ENCODE measurements at regions not wholly inside any gene's neighbourhood (a gene's known extent, or its start where the extent isn't known, plus 50 kb on each side); places are given as distances from the start of the nearest gene placed in this dataset.

GRCh38 chr14:34331728-34332623, 130.1 kb downstream of the SPTSSA start:
- FAIRE-seq, result peak; percentile 74
- H3K9me1 ChIP-seq (ENCODE audit: control insufficient read depth, insufficient read depth, low read length), result no peaks in the 10 kb centered on the region
- peak; percentile 97 for ATAC-seq
- no peaks in the 10 kb centered on the region for H3K27me3 ChIP-seq (ENCODE audit: control insufficient read depth in 2 of 2, insufficient read depth in 2 of 2, low read length in 2 of 2)
- in situ Hi-C loops (cut with MboI), result loop anchor here (25.0 kb wide), 1 partner anchor 1080 kb away; the partner anchor contains the start of gene NFKBIA
- BruUV-seq (replicated peaks), result no TSS peak
- H3K4me2 ChIP-seq (ENCODE audit: insufficient read depth, low read length), result peak overlapping the region; percentile 29
- H3K27ac ChIP-seq (ENCODE audit: extremely low read depth, low read depth, low read length), result 0 out of 3 replicates have a peak overlapping the region, but pooled peaks have one; percentile 32
- no peak overlapping the region for H3K4me3 ChIP-seq
- CTCF ChIA-PET (ENCODE audit: low intra/inter-chr PET ratio), result interaction anchor here (0.6 to 0.7 kb wide), 2 partner anchors 169 to 1477 kb away, joined by 3 read pairs; partner anchors contain the start of gene RALGAPA1
- no peaks in the 10 kb centered on the region for H3K9me3 ChIP-seq (replicated peaks; ENCODE audit: control insufficient read depth, insufficient read depth, low read depth, low read length)
- no peaks in the 10 kb centered on the region; a peak in 1 of 5 replicates for H3K4me1 ChIP-seq (replicated peaks in 1 of 2; ENCODE audit: control insufficient read depth in 2 of 2, insufficient read depth in 2 of 2, low read length in 2 of 2)
- H3K36me3 ChIP-seq (ENCODE audit: control insufficient read depth, insufficient read depth, low read length), result no peaks in the 10 kb centered on the region
- WGBS (ENCODE audit: insufficient coverage, low coverage, missing lambda C conversion rate), result 16% methylated on average over 9 of the region's 9 CpGs
- no peaks in the 10 kb centered on the region for H4K20me1 ChIP-seq (replicated peaks; ENCODE audit: control insufficient read depth, insufficient read depth, low read length)
- peak; percentile 41 to 73 (median 44) for DNase-seq (ENCODE audit: extremely low read depth in 1 of 4, low spot score in 3 of 4)
- intact Hi-C loops (cut with micrococcal nuclease), result loop anchor here (2.0 to 10.0 kb wide), 3 partner anchors 167 to 1083 kb away; no protein-coding TSS in a partner anchor
- H3K9ac ChIP-seq (ENCODE audit: insufficient read depth in 1 of 2, low read depth in 2 of 2, low read length in 2 of 2), result no peak overlapping the region
- peak overlapping the region; percentile 73 for H2AFZ ChIP-seq (ENCODE audit: low read depth, low read length)
- POLR2A ChIA-PET, result interaction anchor here (0.5 to 1.4 kb wide), 6 partner anchors 152 to 770 kb away, joined by 3 to 6 read pairs (median 4); no protein-coding TSS in a partner anchor
- no peaks in the 10 kb centered on the region for H3K79me2 ChIP-seq (ENCODE audit: control insufficient read depth, insufficient read depth, low read length)
- TF ChIP-seq EWSR1 (IDR thresholded peaks at IDR 0.05; ENCODE audit: borderline replicate concordance, low read depth, partially characterized antibody) (no peak), ILF3 (IDR thresholded peaks at IDR 0.05; ENCODE audit: borderline replicate concordance) (no peak), YY1 (IDR thresholded peaks at IDR 0.05; ENCODE audit: borderline replicate concordance in 1 of 3, control insufficient read depth in 1 of 3, extremely low read depth in 1 of 3, insufficient read depth in 3 of 3, insufficient read length in 1 of 3, insufficient replicate concordance in 2 of 3, low read depth in 1 of 3, low read length in 2 of 3) (peak in 2 of 3 experiments; percentile 22 to 43), MTA3 (IDR thresholded peaks at IDR 0.05; ENCODE audit: borderline replicate concordance) (0 out of 2 replicates have a peak, but pooled peaks have one; percentile 24), SP2 (IDR thresholded peaks at IDR 0.05; ENCODE audit: extremely low read depth, low read depth, low read length, poor library complexity, severe bottlenecking) (no peak), ZFP36 (IDR thresholded peaks at IDR 0.05; ENCODE audit: low read depth, low read length, partially characterized antibody) (peak; percentile 31), CTCF (IDR thresholded peaks at IDR 0.05 in 2 of 3, conservative IDR thresholded peaks at IDR 0.05 in 1 of 3; ENCODE audit: insufficient read depth in 2 of 3, low read depth in 1 of 3, low read length in 3 of 3) (peak; percentile 77), ZNF253 (CRISPR knock-in tag; conservative IDR thresholded peaks at IDR 0.05) (no peak), SMC3 (conservative IDR thresholded peaks at IDR 0.05; ENCODE audit: insufficient read depth, low read depth, low read length) (peak; percentile 74), RBM25 (IDR thresholded peaks at IDR 0.05; ENCODE audit: low read depth, low read length, severe bottlenecking) (no peak), ZNF277 (CRISPR knock-in tag; IDR thresholded peaks at IDR 0.05; ENCODE audit: borderline replicate concordance) (no peak), ETV5 (CRISPR knock-in tag; IDR thresholded peaks at IDR 0.05; ENCODE audit: low read depth) (no peak), SRF (CRISPR knock-in tag; IDR thresholded peaks at IDR 0.05) (peak; percentile 80 to 99), STAG1 (CRISPR knock-in tag; IDR thresholded peaks at IDR 0.05; ENCODE audit: borderline replicate concordance) (peak; percentile 10; the same call in 1 of the 2 replicates)

All from K562 (cell line).